NCI-H446 (cell line): ENCODE measurements at regions not wholly inside any gene's neighbourhood (a gene's known extent, or its start where the extent isn't known, plus 50 kb on each side); places are given as distances from the start of the nearest gene placed in this dataset.

Source experiments
- DNase-seq, 2 experiments: peaks; one replicate each; lab custom pipeline; 2025; lab: John Stamatoyannopoulos, UW

DNA sequence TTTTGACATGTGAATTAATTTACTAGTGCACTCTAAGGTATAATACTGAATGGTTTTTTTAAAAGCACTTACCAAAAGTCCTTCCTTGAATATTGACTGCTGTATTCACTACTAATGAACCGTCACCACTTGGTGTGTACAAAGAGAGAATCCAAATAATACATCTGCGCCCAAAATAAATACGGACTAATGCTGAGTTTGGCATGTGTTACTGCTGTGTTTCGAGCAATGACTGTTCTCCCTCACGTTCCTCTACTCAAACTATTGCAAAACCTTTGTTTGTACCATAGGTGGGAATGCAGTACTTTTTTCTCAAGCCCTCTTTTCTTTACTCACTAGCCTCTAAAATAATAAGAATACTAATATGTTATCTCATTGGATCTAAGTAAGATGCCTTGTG is 305.5 kb downstream of the QKI start:
- no peak for DNase-seq

DNA sequence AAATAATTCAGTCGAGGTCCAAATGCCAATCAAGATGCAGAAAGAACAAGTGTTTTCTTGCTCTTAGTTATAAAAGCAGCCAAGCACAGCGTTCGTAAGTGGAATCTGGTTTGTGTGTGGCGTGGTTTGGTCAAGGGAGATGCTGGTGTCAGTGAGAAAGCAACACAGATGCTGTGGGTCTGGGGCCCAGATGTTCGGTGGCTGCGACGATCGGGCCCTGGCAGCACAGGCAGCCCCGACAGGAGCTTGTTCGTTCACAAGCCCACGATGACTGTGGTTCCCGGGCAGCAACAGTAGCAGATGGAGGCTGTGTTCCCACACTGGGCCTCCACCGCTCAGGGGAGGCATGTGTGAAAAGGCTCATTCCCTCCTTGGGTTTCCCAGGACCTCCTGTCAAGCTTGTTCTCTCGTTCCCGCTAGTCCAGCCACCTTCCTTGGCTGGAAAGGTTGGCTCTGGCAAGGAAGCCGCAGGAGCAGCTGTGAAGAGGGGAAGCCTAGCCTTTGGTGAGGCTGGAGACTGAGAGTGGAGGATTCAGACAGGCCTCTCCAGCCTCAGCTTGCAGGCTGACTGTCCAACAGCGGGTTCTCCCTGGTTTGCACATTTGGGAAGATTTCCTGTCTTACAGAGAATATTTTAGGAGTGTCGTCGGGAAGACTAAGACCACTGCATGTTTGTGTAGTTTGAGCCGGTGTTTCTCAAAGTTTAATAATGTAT is 304.7 kb downstream of the QKI start:
- no peak for DNase-seq

DNA sequence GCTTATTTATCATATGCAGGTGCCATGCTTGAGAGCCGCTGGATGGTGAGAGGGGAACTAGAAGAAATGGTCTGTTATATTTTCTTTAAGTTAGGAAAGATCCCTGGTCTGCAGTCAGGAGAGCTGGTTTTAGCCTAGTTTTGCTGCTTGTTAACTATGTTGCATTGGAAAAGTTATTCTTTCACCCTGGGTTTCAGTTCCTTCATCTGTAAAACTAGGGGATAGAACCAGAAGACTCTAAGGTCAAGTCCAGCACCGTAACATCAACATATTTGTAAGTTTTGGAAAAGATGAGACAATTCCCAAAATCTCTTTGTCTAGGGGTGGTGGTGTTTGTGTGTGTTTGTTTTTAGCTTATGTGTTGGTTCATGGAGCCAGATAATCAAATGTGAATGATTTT is 304.0 kb downstream of the QKI start:
- DNase-seq, result no peak

DNA sequence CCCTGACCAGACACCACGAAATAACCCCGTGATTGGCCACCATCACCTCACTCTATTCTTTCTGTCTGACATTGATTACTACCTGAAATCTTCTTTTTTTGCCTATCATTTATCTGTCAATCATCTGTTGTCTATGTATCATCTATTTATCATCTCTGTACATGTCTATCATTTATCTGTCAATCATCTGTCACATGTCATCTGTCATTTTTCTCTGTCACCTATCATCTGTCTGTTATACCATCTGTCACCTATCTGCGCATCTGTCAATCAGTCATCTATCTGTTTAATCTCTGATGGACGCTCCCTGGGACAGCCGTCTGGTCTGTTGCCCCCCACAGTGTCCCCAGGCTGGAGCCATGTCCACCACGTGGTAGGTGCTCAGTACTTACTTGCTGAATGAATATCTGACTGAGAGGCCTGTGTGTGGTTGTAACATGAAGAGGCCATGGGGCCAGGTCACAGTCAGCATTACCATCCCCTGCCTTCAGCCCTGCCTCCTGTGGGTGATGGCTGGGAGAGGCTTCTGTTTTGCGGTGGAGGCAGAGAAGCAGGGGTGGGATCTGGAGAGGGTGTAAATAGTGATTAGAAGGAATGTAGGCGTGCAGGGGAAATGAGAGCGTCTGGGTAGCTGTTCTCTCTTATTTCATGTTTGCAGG is 302.7 kb downstream of the QKI start:
- no peak for DNase-seq

DNA sequence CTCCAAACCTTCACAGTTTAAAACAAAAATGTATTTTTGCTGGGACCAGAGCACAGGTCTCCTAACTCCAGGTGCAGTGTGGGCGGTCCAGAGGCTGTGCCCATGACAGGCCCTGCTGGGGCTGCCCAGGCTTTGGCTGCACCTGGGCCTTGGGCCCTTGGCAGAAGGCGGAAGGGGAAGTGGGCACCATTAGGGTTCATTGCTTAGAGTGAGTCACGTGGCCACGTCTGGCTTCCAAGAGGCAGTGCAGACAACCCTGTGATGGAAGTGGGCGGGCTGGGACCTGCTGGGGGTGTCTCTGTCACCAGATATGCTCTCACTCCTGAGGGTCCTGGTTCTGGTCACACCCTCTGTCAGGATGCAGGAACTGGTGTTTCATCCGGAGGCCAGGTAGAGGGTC is 302.2 kb downstream of the QKI start:
- no peak for DNase-seq

DNA sequence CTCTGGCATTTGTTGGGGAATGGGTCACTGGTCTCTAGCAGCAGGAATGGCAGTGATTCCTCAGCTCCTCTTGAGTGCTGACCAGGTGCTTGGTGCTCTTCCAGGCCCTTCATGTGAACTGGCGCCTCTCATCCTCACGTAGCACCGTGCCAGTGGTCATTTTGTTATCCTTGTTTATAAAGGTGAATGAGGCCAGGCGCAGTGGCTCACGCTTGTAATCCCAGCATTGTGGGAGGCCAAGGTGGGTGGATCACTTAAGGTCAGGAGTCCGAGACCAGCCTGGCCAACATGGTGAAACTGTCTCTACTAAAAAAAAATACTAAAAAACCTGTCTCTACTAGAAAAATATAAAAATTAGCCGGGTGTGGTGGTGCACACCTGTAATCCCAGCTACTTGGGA is 301.3 kb downstream of the QKI start:
- no peak for DNase-seq

DNA sequence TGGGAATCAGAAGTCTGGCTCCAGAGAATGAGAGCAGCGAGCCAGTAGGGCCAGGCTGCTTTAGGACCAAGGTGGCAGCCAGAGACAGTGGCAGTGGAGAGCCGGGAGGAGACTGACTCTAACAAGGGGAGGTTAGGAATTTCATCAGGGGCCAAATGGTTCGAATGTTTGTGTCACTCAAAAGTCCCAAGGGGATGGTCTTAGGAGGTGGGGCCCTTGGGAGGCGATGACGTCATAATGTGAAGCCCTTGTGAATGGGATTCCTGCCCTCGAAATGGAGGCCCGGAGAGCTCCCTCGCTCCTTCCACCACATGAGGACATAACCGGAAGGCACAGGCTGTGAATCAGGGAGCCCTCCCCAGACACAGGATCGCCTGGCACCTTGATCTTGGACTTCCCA is 299.7 kb downstream of the QKI start:
- DNase-seq, result no peak

DNA sequence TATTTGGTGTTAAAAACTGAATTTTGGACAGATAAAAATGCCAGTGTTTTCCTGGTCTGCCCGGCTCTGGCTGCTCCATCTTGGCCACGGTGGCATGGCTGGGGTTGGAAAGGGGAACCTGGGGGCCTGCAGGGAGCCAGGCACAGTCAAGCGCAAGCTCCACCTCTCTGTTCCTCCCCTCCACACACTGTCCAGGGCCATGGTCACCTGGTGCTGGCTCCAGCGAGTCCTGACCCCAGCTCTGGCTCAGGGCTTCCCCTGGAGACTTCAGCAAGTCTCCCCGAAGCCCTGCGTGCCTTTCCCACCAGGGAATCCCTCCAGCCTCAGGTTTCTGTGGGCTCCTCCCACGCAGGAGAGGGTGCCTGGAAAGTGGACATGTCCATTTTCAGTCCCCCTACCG is 298.5 kb downstream of the QKI start:
- no peak for DNase-seq

DNA sequence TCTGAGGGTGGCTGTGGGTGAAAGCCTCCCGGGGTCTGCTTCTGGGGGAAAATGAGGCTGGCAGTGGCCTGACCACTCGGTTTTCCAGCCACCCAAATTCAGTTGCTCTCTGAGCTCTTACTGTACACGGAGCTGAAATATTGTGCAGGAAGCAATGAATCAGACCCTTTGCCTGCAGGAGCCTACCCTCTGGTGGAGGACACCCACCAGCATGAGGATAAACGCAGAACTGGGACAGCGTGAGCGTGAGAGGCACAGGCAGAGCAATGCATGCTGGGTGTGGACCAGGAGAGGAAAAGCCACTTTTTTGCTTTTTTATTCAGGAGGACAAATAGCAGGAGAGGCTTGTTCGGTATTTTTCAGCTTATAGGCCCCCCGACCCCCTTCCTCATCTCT is 298.0 kb downstream of the QKI start:
- DNase-seq, result no peak

DNA sequence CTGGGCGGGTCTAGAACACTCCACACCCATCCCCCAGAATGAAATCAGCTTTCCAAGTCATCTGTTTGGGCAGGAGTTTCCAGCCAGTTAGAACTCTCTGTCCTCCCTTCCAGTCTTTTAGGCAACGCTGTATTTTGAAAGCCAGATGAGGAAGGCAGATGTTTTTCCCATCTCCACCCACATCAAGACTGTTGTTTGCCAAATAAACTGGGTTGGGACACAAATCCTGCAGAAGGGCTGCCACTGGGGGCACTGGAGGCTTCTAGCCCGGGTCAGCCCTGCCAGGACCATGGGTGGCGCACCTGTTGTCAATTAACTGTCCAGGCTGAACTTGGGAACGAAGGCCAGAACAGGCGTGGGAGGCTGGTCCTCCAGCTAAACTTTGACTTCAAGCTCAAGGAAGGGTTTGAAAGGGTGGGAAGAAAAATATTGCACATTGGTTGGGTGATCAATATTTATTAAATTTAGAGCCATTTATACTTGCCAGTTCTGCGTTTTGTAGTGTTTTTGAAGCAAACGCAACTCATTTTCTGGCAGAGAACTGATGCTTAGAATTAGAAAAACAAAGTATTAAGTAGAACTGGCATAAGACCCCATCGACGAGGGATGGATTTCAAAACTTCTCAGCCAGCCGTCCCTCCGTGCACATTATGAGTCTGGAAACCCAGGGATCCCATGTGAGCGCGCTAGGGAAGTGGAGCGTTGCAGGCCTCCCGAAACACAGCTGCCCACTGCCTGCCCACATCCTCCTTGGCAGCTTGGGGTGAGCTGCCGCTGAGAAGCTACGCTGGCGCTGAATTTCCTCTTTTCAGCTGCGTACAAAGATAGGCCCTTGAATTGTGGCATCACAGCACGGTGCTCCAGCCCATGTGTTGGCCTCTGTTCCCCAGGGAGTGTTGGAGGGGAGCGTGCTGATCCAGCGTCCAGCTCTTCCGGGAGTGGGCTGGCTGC is 297.4 kb downstream of the QKI start:
- no peak for DNase-seq

DNA sequence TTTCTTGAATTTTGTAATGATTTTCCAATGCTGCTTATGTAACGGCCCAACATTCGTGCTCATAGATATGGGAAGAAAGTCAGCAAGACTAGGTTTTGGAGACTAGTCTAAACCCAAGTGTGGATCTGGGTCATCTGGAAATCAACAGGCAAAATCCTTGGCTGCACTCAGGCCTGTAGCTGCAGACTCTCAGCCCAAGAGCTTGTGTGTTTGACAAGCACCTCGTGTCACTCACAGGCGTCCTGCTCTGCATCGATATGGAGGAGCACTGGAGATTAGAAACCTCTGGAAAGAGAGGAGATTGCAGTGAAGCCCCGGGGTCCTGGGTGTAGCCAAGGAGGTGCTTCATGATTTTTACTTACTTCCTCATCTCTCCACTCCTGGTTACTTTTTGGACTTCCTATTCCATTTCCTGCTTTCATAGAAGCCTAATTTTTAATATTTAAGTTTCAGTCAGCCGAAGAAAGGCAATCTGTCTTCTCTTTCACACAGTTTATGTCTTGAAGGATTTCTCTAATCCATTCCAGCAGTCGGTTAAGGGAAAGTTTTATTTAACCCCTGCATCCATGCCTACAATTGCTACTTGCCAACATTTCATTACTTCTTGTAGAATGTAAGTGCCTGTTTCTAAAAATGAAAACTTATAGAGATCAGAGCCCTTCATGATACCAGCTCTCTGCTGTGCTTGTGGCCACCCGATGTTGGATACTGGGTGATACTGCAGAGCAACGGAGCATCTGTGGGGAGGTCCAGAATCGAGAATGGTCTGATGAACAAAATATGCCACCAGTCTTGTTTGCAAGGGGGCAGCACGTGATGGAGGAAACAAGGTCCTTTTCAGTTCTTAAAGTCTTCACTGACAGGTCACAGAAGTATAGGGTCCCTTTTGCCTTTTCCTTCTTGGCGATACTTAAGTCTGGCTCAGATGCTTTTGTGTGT is 296.3 kb downstream of the QKI start:
- DNase-seq, result no peak

DNA sequence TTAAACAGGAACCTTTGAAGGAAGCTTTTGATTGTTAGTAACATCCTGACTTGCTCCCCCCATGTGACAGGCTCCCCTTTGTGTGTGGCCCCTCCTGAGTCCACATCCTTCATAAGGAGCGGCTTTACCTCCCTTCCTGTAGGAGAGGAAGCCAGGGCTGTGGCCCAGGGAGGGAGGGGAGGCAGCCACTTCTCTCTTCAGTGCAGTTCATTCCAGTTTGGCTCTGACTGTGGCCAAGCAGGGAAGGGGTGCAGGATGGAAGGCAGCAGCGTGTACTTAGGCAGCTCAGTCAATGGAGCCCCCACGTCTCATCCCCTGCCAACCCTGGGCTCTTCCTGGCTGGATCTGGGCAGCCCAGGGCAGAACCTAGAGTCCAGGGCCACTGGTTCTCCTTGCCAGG is 295.2 kb downstream of the QKI start:
- DNase-seq, result no peak

DNA sequence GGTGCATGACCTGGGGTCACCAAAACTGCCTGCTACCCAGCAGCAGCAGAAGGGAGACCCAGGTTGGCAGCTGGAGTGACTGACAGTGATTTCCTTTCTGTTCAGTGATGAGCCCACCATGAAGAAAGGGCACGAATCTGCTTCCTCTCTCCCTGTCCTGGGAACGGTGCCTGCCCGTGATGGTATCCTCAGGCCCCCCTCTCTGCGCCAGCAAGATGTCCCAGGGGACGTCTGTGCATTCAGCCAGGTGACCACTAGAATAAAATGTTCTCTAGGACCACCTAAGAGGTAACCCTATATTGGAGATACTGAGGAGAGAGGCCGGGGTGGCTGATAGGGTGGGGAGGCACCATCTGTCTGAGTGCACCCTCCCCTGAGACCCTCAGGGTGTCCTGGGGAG is 294.7 kb downstream of the QKI start:
- no peak for DNase-seq

DNA sequence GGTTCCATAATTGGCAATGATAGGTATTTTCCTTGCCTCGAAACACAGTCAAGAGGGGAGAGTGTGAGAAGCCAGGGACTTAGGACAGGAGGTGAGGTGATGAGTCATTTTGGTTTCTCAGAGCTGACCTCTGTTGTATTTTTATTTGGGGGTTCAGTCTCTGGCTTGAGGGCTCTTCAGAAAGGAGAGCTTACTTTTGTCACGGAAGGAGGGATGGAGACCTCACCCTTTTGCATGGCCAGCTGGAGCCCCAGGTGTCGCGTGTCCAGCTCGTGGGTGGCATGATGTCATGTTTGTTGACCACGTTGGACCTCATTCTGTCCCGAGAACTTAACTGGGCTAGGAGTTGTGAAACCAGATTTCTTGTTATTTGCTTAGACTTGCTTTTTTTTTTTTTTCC is 293.9 kb downstream of the QKI start:
- no peak for DNase-seq

DNA sequence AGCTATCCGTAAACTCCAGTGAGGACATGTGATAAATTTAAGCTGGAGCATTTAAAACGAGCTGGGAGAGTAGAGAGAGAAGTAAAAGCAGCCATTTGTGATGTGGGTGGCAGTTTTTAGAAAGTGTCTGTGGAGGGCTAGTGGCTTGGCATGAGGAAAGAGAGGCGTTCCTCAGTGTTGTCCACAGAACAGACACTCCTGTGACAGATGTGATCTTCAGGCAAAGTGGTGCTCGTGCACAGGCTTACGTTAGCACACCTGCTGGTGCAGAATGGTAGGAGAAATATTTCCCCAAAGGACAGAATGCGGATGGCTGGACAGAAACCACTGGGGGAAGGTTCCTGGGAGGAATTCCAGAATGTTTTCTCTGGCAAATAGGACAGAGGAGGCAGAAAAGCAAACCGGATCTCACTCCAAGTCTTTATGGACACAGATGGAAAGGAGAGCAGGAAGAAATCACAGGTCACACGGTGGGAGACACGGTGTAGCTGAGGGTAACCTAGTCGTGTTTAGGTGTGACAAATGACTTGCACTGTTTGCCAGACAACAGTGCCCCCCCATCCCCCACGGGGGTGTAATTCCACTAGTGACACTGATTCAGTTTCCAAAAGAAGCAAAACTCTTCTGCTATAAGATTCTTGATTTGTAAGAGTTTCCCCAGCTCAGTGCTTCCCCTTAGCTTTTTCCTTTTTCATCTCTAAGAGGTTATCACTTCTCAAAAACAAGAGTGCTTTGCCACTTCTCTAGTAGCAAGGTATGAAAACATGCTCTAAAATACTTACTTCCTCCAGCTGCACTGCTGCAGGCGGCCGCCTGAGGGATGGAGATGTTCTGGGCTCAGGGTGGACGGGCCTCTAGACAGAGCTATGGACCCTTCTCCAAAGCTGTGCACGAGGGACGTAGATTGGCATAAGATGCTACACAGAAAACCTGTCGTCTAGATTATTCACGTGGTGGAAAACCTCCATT is 293.2 kb downstream of the QKI start:
- no peak for DNase-seq

DNA sequence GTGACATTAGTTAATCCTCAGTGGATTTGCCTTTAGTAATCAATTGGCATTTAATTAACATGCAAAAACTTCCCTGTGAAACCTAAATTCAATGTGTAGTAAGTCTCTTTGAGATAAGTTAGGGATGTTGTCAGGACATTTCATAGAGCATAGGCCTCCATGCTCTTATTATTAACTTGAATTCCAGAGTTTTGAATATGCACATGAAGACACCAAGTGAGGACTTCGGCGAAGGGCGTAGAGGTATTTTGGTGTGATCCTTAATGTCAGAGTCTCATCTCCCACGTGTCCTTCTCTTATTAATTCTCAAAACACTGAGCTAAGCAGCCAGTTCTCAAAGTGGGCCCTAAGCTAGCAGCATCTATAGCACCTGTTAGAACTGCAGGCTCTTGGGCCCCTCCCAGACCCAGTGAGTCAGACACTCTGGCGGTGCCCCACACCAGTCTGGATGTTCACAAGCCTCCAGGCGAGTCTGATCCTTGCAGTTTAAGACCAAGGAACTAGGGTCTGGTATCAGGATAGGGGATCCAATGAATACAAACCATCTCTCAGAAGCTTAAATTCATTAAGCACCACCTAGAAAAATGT is 292.1 kb downstream of the QKI start:
- DNase-seq, result no peak

DNA sequence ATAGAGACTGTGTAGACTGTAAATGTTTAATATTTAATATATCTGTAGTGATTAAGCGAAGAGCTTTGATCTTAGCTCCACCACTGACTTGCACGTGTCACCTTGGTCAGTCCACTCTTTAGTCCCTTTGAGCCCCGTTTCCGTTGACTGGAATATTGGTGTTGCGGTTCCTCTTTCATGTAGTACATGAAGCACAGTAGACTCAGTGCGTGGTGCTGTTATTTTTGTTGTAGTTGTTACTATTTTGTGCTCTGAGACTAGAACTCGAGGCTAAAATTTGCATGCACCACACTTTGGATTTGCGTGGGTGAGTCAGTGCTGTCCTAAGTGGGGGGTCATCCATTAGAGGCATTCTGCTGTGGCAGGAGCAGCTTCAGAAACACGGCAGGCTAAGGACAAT is 291.4 kb downstream of the QKI start:
- DNase-seq, result no peak

DNA sequence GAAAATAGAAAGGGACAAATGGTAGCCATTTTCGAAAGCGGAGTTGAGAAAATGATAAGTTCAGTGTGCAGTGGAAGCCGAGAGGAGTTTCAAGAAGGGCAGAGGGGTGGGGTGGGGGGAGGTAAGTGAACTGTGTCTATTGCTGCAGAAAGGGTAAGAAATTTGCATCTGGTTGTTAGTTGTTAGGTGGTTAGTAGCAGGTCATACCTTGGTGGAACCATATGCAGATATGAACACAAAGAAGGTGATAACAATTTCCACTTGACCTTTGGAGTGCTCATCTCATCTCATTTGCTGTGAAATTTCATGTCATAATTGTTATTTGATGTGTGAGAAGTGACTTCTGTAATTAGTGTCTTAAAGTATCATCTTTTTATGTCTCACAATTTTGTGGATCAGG is 288.2 kb downstream of the QKI start:
- DNase-seq, result no peak

DNA sequence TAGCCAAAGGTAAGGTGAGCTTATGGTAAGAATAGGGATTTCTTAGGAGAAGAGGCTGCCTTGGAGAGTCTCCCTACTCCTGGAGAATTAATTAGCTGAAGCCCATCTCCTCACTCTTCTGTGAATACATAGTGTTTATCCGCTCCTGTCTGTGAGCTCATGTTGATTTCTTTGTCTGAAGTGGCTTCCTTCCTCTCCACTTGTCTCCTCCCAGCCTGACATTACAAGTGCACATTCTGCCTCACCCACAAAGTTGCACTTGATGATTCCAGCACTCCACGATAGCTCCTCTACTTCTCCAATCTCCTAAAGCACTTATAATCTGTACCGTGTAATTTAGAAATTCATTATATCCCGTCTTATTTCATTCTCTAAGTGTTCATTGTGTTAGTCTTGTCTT is 287.2 kb downstream of the QKI start:
- no peak for DNase-seq

DNA sequence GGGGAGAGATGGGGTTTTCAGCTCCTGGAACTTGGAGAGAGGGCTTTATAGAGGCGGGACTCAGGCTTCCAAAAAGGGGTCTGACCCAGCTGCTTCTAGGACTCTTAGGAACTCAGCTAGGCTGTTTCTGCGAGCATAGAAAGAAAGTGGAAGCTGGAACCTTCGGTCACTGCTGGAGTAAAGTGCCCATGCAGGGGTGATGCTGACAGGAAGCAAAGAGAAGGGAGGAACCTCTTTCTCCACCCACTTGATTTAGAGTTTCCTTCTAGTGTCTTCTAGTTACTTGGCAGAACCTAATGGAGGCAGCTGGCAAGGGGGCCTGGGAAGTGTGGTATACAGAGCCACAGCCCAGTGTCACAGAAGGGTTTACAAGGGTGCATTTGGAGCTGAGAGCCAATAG is 283.6 kb downstream of the QKI start:
- no peak for DNase-seq
